Spleen (tissue), 7 donors: ENCODE measurements at regions not wholly inside any gene's neighbourhood (a gene's known extent, or its start where the extent isn't known, plus 50 kb on each side); places are given as distances from the start of the nearest gene placed in this dataset.

Experiments used
- CTCF ChIP-seq, 11 experiments: fragments of 200-600 bp in 7 of 11; fragments of 450-650 bp in 4 of 11; sonication (generic) in 4 of 11; IDR thresholded peaks in 8 of 11; conservative IDR thresholded peaks in 3 of 11; 1 replicate in 7 of 11; 2 replicates in 4 of 11; pipeline versions ENCODE4 v1.4.0 to v1.8.0; 2016 to 2021; ENCODE audit warnings: antibody characterized with exemption in 11 of 11, inconsistent platforms in 4 of 11, mild to moderate bottlenecking in 1 of 11
- POLR2AphosphoS5 ChIP-seq, 3 donors: sonication (generic); formaldehyde crosslinking; IDR thresholded peaks; one replicate each; pipeline ENCODE4 v1.5.1; 2017; ENCODE audit warnings: antibody characterized with exemption in 3 of 3
- donor health status: DM: no; HTN: no; CAD: no; lungs with moderate emphysema.
- donor health status: DM: no; HTN: no; CAD: no.
- donor health status: DM: no; HTN: no; CAD: no.

GRCh38 chr14:37721976-37722659 lies 126.7 kb downstream of the TTC6 start:
- TF ChIP-seq POLR2AphosphoS5 (IDR thresholded peaks at IDR 0.05) = no peak
- TF ChIP-seq CTCF (IDR thresholded peaks at IDR 0.05 in 8 of 11, conservative IDR thresholded peaks at IDR 0.05 in 3 of 11) = no peak
